DMS 273 (cell line): ENCODE measurements at regions not wholly inside any gene's neighbourhood (a gene's known extent, or its start where the extent isn't known, plus 50 kb on each side); places are given as distances from the start of the nearest gene placed in this dataset.

ENCODE experiments used
- DNase-seq: peaks from one replicate; lab custom pipeline; 2025; ENCODE audit not compliant: unreplicated experiment; lab: John Stamatoyannopoulos, UW

DNA sequence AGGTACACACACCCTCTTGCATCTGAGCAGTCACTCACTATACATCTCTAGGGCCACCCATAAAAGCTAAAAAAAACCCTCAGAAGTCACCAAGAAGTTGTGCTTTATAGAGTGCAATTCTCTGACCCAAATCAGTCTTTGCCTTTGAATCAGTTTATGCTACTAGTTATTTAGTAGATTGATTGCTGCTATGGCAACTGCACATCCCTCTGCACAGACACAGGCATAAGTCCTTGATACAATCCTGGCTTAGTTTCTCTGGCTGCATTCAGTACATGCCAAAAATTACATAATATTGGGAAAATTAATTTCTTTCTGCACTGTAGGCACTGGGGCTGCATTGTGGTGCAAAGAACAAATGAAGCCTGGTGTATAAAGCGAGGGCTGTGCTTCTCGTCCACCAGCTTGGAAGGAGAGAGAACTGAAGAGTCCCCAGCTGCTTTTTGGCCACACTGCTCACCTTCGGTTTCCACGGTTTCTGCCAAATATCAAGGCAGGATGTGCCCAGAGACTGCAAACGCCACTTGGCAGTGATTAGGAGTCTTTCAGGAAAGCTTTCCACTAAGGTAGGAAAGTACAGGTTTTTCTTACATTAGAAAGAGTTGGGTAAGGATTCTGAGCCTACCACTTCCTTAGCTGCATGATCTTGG, 258.4 kb downstream of the ELAVL2 start:
- no peak for DNase-seq

GRCh38 chr9:23571414-23572104, 254.5 kb downstream of the ELAVL2 start:
- no peak for DNase-seq

- DNase-seq, result no peak
Measured at GRCh38 chr9:23573800-23574199, 252.2 kb downstream of the ELAVL2 start.

DNA sequence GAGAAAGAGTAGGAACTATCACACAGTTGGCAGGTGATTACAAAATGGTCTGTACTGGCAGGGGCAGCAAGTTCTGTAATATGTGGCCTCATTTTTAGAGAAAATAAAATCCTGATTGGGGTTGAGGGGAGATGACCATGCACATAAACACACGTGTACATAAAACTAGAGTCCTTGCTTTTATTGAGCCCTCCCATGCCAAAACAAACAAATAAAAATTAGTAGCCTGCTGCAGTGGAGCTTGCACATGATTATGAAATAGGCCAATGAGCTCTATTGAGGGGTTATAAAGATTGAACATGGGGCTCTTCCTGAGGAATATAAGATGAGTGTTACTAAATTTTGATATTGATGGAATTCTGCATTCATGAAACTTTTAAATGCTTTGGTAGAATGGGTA, 248.4 kb downstream of the ELAVL2 start:
- DNase-seq, result no peak

GRCh38 chr9:23581931-23582330, 244.1 kb downstream of the ELAVL2 start:
- no peak for DNase-seq

- DNase-seq, result no peak
Measured at GRCh38 chr9:23582836-23583235, 243.2 kb downstream of the ELAVL2 start.

DNA sequence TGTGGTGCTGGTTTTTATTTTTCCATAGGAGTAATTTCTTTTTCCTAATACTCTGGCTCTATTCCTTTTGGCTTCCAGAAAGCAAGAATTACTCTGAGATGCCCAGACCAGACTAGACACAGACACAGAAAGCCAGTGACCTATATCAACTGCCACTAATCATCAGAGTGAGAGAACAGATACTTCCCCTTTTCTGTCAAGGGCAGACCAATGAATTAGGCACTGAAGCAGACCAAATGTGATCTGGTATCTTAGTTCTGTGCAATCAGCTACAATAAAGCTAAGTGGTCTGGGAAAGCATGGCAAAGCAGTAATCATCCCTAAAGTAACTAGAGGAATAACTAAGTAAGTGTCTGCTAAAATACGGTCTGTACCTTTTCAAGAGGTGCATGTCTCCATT, 239.1 kb downstream of the ELAVL2 start:
- no peak for DNase-seq

DNA sequence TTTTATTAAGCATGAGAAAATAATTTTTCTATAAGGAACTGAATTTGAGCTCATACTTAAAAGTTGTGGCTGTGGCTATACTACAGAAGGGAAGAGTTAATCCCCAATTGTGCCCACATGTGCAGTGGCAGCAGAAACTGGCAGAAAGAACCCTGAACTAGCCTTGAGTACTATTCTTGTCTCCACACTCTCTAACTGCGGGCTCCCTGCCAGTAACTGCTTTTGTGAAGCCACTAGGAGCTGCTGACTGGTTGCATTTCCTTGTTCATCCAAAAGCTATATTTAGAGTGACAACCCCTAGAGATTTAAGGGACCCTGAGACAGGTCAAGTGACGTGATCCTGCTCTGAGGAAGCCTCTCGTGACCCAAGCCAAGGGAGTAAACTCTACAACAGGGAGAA, 238.6 kb downstream of the ELAVL2 start:
- DNase-seq, result peak; percentile 26

- DNase-seq, result peak; percentile 23
Measured at GRCh38 chr9:23587903-23588302, 238.1 kb downstream of the ELAVL2 start.

- DNase-seq, result peak; percentile 7
Measured at GRCh38 chr9:23590276-23591000, 235.6 kb downstream of the ELAVL2 start.

DNA sequence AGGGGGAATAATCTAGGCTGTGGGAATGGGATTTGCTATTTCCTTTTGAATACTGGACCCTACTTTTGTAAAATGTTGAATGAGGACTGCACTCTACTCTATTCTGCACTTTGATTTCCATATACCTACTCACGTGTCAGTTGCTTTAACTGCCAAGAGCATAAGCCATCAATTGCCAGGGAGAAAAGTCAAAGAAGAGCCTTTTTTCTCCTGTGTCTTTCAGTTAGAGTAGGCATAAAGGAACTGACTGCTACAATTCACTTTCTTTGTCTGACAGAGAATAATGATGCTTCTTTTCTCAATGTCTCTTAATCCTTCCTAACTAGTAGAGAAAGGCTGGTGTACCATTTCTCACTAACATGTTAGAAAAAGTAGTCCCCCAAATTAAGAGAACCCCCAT, 231.6 kb downstream of the ELAVL2 start:
- DNase-seq, result no peak

GRCh38 chr9:23596913-23597634, 229.0 kb downstream of the ELAVL2 start:
- no peak for DNase-seq

GRCh38 chr9:23598994-23599393, 227.0 kb downstream of the ELAVL2 start:
- no peak for DNase-seq

DNA sequence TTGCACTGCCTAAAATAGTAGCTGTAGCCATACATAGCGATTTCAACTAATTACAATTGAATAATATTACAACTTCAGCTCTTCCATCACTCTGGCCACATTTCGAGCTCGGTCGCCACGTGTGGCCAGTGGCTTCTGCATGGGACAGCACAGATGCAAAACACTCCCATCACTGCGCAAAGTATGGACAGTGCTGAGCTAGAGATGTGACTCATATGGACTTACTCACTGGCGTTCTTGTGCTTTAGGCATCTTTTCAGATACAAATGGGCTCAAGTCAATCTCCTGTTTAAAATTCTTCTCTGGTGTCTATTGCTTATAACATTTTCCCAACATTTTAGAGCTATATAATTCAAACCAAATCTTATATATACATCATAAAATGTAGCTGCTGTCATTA, 222.7 kb downstream of the ELAVL2 start:
- no peak for DNase-seq

GRCh38 chr9:23606107-23606506, 219.9 kb downstream of the ELAVL2 start:
- DNase-seq, result no peak

GRCh38 chr9:23608456-23608855, 217.6 kb downstream of the ELAVL2 start:
- no peak for DNase-seq

- peak; percentile 1 for DNase-seq
Measured at GRCh38 chr9:23611869-23612268, 214.2 kb downstream of the ELAVL2 start.

DNA sequence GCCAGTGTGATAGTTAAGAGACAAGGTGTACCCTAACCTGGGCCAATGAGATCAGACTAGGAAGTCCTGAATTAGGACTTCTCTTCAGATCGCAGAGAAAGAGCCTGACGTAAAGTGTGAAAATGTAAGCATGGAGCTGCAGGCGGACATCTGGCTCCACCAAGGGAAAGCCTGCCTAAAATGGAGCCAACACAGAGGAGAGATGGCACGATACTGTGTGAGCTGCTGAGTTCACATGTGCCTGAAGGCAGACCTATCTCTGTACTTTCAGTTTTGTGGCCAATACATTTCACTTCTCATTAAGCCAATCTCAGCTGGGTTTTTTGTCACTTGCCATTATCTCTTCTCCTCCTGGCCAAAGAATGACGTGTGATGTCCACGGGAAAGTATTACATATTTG, 210.5 kb downstream of the ELAVL2 start:
- DNase-seq, result no peak

DNA sequence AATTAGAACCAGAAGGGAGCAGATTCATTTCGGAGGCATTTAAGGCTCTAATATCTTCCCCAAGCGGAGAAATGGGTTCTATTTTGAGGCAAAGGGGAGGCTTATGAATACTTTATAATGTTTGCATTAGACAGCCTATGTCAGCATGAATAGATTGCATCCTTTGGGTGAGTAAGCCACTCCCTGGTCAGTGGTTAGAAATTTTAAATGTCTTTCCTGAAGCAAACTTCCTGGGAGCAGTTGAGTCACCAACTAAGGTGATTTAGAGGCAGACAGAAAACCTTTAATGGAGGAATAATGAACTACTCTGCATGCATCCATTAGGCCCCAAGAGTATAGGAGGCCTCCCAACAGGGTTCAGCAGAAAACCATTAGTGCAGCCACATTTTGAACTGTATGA, 204.9 kb downstream of the ELAVL2 start:
- no peak for DNase-seq

DNA sequence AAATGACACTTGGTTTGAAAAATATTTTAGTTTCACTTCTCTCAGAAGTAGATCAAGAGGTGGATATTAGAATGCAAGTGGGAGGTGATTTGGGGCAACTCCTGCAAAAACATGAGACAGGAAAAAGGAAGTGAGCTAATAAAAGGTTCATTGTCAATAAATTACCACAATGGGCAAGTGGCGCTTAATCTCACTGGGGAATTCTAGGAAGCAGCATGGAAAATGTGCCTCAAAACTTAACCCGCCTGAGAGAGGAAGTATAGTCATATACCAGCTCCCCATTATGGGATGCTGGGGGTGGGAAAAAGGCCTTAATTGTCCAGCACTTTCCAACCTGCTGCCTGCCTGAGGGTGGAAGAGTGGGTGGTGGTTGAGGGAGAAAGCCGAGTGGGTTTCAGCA, 204.1 kb downstream of the ELAVL2 start:
- DNase-seq, result no peak

DNA sequence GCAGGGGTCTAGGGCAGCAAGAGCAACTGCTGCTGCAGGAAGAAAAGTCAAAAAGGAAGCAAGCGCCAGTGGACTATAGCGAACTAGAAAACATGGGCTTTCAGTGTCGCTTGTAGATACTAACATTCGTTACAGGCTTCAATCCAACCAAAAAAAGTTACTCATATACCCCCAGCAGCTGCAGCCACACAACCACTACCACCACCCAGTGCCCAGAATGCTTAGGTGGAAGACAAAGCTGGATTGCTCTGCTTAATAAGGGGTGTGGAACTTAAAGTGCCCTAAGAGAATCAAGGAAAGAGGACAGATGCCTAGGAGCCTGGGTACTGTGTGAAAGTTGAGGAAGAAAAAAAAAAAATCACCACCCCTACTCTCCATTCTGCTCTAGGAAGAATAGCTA, 203.6 kb downstream of the ELAVL2 start:
- DNase-seq, result no peak

- DNase-seq, result no peak
Measured at GRCh38 chr9:23630488-23630887, 195.6 kb downstream of the ELAVL2 start.
